ENCODE measurements at regions not wholly inside any gene's neighbourhood (a gene's known extent, or its start where the extent isn't known, plus 50 kb on each side); places are given as distances from the start of the nearest gene placed in this dataset.

DNA sequence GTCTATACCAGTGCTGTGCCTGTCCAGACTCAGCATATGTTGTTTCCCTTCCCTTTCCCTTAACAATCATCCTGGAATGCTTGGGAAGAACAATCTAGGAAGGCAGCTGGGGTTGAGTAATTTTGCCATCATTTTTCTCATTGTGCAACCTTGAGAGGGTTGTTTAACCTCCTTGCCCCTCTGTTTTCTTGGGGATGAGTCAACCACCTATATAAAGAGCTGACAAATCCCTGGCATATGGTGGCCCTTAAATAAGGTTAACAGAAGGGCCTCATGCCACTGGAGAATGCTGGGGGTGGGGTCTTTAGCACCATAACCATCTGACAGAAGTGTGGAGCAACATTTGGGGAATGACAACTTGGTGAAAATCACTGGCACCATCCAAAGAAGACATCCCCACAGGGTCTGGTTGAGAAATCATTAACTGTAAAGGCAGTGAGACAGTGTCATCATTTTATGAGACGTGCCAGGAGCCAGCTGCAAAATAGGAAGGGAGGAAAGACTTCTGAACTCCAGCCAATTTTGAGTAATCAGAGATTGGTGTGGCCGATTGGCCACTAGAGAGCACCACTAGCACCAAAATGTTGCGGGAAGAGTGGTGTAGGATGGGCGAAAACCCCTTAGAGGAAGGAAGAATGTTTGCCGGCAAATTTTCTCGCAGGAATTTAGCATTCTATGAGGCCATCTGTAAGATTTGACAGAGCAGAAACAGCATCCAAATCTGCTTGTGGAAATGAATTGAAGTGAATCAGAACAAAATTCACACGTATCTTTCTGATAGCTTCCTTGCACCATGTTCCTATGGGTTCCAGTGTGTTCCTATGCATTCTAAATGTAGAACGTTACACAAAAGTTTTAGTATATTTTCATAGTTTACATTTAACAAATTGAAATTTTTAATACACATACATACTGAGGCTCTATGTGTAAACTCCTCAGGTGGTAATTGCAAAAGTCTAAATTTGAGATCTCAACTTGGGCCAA lies 113.8 kb downstream of the MSX2 start:
- no peak for DNase-seq (ENCODE audit: low read depth)

DNA sequence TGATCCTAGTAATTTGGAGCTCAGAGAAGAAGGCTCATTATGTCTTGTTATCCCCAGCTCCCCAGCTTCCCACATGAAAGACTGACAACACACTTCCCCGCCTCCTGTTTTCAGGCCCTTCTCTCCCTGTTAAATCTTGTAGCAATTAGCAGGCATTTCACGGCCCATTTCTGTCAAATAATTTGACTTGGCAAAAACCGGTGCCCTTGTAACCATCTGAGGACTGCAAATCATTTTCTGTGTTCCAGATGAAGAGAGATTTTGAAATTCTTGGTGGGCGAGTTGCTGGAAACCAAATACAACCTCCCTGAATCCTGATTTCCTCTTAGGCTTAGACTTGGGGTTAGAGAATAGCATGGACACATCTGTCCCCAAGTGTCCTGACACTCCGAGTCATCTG lies 109.7 kb downstream of the MSX2 start:
- no peak for DNase-seq (ENCODE audit: low read depth)

DNA sequence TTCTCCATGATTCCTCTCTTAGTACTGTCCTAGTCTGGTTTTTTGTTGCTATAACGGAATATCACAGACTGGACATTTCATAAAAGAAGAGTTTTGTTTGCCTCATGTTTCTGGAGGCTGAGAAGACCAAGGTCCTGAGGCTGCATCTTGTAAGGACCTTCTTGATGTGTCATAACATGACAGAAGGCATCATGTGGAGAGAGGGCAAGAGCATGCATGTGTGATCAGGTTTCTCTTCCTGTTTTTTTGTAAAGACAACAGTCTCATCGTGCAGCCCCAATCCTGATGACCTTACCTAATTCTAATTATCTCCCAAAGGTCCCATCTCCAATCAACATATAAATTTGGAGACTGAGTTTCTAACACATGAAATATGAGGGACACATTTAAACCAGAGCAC lies 108.4 kb downstream of the MSX2 start:
- DNase-seq (ENCODE audit: low read depth): no peak

DNA sequence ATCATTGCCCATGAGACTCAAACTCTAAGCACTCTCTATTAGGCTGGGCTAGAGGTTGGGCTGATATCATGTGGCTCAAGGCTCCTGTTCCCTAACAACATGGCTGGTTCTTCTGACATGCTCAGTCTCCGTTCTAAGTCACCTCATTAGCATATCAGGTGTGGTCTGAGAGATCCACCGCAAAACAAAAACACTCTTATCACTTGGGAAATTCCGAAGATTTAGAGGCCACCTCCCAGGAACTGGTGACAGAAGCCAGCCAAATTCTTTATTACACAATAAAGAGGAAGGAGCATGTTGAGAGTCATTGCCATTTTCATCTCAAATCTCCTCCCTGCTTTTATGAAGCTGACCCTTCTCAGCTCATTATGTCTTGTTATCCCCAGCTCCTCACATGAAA lies 107.6 kb downstream of the MSX2 start:
- DNase-seq (ENCODE audit: low read depth): no peak

DNA sequence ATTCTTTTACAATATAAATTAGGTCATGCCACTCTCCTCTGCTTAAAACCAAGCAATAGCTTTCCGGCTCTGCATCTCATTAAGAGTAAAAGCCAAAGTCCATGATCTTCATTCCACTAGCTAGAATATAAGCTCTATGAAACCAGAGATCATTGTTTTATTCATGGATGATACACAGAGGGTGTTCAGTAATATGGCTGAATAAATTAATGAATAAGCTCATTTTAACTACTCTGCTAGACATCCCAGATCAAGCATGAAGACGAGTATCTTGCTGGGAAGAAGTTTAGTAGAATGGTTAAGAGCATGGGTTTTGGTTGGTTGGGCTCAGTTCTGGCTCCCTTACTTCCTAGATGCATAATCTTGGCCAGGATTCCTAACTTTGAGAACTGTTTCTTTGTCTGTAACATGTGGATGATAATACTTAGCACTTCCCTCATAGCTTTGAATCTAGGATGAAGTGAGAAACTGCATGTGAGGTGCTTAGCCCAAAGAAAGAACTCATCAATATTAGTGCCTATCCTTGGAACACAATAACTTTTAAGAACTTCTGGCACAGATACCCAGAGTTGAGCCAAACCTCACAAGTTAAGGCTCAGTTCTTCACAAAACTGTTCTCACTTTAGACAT lies 106.8 kb downstream of the MSX2 start:
- DNase-seq (ENCODE audit: low read depth): no peak

DNA sequence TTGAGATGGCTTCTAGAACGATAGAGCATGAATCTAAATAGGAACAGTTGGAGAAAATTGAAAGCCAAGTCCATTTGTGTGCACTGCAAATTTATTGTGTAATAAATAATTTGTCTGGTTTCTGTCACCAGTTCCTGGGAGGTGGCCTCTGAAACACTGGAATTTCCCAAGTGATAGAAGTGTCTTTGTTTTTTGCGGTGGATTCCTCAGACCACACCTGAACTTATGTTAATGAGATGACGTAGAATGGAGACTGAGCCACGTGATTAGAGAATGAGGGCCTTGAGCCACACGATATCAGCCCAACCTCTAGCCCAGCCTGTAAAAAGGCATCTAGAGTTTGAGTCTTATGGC lies 105.1 kb downstream of the MSX2 start:
- DNase-seq (ENCODE audit: low read depth): no peak

DNA sequence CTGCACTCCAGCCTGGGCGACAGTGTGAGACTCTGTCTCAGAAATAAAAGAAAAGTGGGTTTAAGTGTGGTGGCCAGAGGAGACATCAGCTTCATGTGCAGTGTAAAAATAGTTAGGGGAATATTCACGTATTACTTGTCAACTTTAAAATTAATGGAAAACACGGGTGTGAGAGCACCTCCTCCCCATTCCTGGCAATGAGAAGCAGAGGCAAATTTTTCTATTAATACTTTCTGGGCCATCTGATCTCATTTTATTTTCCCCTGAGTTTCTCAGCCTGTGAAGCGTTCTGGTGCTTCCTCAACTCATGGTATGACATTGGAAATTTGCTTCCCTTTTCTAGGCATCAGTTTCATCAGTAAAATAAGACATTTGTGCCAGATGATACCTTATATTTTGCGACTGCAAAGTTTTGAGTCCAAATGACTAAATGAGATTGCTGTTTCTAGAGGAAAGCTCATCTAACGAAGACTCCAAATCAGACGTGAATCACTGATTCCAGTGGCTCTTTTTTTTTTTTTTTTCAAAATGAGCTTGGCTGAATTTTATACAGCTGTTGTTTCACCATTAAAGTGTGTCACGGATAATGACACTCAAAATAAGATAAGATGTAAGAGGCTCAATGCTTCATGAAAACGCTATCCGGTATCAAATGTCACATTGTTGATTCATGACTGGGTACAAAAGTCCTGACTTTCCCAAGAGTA lies 104.6 kb downstream of the MSX2 start:
- DNase-seq (ENCODE audit: low read depth): no peak

DNA sequence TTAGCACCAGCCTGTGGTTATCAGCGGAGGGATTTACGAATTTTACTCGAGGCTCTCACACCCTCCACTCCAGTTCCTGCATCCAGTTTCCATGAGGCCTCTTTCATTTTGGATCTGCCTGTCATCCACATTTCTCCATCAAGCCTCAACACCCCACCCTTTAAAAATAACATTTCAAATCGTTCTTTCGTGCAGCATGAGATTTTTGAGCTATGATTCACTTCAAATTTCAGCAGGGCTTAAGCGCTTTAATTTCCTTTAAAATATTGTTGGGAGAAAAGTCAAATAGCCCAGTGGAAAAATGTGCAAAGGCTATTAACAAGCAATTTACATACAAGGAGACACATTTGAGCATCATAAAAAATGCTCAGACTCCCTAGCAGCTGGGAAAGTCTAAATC lies 103.2 kb downstream of the MSX2 start:
- DNase-seq (ENCODE audit: low read depth): no peak

DNA sequence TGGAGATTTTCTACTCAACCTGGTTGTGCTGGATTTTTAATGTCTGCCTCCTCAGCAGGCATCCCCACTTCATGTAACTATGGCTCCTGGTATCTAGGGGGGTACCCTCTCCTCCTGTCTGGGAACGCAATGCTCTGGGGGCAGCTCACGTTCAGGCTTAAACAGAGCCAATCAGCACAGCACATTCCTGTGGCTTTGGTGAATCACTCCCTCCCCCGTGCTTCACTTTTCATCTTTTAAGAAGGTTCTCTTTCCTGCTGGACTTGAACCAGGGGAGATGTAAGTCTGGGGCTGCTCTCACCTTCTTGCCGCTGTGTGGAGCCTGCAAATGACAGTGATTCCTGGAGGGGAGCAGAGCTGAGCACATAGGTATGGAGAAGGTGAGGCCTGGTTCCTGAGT lies 101.2 kb downstream of the MSX2 start:
- no peak for DNase-seq (ENCODE audit: low read depth)

DNA sequence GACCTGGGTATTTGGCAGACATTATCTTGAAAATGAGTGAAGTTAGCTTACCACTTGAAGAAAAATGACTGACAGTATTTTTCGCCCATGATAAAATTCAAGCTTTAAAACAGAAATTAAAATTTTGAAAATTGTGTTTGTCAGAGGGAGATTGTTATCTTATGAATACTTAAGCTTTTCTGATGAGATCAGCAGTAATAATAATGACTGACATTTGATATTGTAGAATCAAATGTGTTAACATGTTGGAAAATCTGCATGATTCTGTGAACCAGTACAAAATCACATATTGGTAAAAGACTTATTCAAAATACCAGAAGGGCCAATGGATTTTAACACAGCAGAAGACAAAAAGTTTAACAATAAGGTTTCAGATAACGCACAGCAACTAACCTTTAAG lies 94.0 kb downstream of the MSX2 start:
- no peak for DNase-seq (ENCODE audit: low read depth)

DNA sequence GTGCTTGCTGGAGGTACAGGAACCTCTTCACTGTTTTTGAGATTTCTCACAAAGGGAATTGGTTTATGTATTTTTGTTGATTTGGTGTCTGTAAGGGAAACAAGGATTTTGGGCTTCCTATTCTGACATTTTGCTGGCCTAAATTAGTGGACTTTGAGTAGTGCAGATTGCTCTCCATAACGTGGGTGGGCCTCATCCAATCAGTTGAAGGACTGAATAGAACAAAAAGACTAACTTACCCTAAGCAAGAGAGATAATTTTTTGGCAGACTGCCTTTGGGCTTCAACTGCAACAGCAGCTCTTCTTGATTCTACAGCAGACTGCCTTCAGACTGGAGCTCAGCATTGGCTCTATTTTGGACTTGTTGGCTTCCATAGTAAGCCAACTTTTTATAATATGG lies 93.2 kb downstream of the MSX2 start:
- DNase-seq (ENCODE audit: low read depth): no peak

DNA sequence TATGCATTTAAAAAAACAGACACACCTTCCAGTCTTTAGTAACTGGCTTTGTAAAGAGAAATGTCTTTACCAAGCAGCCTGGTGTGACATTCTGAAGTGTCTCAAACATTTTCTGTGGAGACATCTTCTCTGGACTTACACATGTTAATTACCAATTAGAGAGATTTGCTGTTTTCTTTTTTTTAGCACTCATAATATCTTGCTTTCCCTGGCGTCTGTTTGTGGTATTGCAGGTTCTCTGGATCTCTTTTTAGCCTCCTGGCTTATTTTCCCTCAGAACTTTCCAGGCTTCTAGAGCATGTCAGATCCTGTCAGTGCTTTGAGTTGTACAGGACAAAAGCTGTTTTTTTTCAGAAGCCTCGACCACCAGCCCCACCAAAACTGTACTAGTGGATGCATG lies 92.5 kb downstream of the MSX2 start:
- DNase-seq (ENCODE audit: low read depth): no peak

DNA sequence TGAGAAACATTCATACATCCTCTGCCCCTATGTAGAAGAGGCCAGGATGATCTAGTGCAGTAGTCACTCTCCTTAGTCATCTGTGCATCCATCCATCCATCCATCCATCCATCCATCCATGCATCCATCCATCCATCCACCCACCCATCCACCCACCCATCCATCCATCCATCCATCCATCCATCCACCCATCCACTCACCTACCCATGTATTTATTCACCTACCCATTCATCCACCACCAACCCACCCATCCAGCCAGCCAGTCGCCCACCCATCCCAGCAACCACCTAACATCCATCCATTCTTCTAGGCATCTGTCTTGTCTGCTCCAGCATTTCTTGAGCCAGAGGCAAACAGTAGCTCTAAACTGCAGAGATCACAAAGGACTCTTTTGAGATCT lies 87.1 kb downstream of the MSX2 start:
- no peak for DNase-seq (ENCODE audit: low read depth)

DNA sequence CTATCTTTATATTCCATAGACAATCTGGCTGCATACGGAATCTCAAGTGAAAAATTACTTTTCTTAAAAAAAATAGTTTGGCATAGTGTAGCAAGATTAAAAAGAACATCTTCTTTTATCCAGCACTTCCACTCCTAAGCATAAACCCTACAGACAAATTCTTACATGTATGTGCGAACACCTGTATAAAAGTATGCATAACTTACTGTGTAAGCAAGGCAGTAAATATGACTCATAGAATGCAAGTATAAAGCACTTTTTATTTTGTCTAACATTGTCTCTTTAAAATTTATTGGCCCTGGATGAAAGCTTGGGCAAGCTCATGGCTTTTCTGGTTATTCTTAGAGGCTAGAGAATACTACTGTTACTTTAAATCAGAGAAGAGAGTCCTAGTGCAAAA lies 86.4 kb downstream of the MSX2 start:
- DNase-seq (ENCODE audit: low read depth): no peak

DNA sequence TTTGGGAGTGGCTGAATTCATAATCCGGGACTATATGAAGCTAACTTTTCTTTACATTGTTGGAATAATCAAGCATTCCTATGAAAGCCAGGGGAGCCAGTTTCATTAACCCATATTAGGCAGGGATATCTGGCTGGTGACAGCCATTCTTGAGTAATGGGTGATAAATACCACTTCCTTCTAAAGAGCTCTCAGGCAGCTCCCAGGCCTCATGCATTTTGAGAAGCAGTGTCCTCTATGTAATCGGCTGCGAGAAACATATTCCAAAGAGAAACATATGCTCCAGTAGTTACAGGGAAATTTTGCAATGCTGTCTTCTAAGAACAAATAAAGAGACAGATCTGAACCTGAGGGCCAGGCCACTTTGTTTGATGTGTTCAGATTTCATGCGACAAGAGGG lies 83.1 kb downstream of the MSX2 start:
- no peak for DNase-seq (ENCODE audit: low read depth)

DNA sequence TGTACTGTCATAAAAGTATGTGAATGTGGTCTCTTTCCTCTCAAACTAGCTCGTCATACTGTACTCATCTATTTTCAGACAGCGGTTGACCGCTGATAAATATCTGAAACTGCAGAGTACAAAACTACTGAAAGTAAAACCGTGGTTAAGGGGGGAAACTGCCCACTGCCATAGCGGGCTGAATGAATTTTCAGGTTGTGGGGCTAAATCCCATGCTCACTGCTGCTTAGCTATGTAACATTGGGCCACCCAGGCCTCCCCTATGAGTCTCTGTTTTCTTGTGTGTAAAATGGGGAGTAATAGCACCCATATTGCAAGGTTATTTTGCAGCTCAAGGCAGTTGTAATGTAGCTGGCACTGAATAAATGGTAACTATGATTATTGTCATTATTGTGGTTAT lies 82.3 kb downstream of the MSX2 start:
- no peak for DNase-seq (ENCODE audit: low read depth)

DNA sequence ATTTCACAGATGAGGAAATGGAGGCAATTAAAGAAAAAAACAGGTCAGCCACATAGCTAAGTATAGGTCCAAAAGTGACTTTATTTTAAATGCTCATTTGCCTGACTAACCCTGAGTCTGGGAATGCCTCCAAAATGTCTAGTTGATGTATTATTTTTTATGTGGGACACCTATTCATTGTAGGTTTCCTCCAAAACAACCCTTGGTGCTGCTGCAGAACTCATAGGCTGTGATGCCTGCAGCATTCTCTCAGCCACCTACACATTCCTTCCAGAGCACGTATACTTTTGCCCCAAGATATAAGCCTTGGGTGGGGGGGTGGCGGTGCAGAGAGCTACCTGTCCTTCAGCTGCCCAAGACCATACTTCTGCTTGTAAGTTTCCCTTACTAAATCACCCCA lies 77.4 kb downstream of the MSX2 start:
- no peak for DNase-seq (ENCODE audit: low read depth)

DNA sequence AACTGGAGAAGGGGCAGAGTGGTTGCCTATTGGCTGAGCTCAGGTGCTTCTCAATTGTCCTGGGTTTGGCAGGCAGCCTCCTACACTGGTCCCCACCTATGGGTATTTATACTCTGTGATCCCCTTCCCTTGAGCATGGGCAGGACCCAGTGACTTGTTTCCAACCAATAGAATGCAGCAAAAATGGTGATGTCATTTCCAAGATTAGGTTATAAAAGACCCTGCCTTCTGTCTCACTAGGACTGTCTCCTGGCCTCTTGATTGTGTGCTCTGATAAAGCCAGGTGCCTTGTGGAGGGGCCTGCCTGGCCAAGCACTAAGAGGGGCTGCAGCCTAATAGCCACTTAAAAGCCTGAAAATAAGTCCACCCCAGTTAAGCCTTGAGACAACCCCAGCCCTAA lies 76.1 kb downstream of the MSX2 start:
- no peak for DNase-seq (ENCODE audit: low read depth)

DNA sequence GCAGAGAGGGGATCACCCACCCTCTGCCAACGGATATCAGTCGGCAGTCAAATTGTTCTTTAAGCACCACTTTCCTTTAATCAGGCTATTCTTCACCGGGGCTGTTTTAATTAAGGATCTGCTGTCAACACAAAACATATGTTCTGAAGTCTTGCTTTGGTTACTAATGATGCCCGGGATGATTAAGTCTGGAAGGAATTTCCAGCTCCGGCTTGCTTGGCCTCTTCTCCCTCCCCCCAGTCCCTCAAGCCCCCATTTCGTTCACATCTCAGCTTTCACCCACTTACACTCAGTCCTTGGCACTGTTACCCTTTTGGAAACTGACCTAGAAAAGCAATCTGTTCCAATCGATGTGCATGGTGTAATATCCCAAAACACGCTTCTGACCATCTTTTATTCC lies 74.7 kb downstream of the MSX2 start:
- no peak for DNase-seq (ENCODE audit: low read depth)

DNA sequence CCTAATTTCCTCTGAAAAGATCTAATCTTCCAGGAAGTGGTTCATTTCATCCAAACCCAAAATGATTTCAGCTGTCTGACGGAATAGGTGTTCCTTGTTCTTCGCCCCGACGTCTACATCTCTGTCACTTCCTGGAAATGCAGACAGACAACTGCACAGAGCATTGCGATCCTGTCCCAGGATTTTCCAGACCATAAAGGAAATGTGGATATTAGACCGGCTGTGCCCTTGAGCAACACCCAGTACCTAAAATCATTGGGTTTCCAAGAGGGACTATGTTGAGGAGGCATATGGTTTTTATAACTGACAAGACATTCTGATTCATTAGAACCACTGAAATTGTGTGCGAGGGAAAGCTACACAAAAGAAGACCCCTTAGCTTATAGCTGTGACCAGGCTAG lies 74.2 kb downstream of the MSX2 start:
- no peak for DNase-seq (ENCODE audit: low read depth)

DNA sequence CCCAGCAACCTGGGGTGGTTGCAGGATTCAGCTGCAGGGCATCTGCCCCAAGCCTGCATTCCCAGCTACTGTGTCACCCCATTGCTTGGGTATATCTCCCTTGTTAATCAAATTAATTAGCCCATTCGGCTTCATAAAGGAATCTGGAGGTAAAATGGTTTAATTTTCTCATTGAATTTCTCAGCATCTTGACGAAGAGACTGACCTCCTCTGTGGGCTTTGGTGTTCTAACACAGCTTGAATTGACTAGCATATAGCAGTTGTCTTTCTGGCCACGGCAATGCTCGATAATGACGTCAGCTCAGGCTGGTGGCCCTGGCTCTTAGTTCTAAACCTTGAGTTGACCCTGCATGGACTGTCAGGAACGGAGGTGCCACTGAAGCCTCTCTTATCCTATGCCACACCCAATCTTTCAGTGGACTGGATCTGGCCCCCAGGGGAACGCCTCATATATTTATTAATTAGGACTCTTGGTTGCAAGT lies 72.4 kb downstream of the MSX2 start:
- DNase-seq (ENCODE audit: low read depth): no peak

DNA sequence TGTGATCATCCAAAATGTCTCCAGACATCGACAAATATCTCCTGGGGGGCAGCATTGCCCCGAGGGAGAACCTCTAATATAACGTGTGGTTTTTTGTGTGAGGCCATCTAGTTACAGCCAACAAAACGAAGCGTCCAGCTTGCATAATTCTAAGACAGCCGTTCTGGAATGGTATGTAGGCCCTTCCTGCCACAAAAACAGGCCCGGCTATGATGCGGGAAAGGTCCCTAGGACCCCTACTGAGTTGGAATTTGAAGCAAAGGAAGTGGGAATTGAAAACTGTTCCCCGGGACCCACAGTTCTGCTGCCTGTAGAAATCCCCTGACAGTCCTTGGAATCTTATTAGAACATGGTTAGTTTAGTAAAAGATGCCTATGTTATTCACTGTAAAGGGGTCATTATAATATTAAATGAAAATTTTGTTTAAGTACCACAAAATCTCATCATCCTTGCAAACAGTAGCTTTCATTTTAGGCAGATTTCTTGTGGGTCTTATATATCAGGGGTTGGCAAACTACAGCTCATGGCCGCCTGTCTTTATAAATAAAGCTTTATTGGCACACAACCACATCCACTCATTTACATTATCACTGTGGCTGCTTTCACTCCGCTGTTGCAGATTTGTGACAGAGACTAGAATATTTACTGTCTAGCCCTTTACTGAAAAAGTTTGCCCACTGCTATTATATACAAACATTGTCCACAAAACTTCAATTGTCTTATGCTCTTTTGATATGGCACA lies 70.7 kb downstream of the MSX2 start:
- no peak for DNase-seq (ENCODE audit: low read depth)
